GM12891 (cell line): ENCODE measurements at regions not wholly inside any gene's neighbourhood (a gene's known extent, or its start where the extent isn't known, plus 50 kb on each side); places are given as distances from the start of the nearest gene placed in this dataset.

ENCODE experiments used
- PAX5 ChIP-seq: IDR thresholded peaks from 2 replicates; pipeline ENCODE4 v1.6.1; 2011; ENCODE audit warnings: low read length, moderate library complexity, mild to moderate bottlenecking; ENCODE audit not compliant: insufficient read depth, severe bottlenecking
- POLR2A ChIP-seq: IDR thresholded peaks from 2 replicates; pipeline ENCODE4 v1.6.1; 2011; ENCODE audit warnings: low read depth, low read length, control low read depth
- POLR2AphosphoS5 ChIP-seq: IDR thresholded peaks from 2 replicates; pipeline ENCODE4 v1.6.1; 2011; ENCODE audit warnings: low read depth, low read length, control low read depth
- POU2F2 ChIP-seq: IDR thresholded peaks from 2 replicates; pipeline ENCODE4 v1.6.1; 2011; ENCODE audit warnings: low read depth, mild to moderate bottlenecking, control low read depth, low read length, moderate library complexity
- SPI1 ChIP-seq: IDR thresholded peaks from 2 replicates; pipeline ENCODE4 v1.6.1; 2011; ENCODE audit warnings: low read depth, low read length, control low read depth
- TAF1 ChIP-seq: IDR thresholded peaks from 2 replicates; pipeline ENCODE4 v1.6.1; 2011; ENCODE audit warnings: low read depth, low read length, control low read depth

DNA sequence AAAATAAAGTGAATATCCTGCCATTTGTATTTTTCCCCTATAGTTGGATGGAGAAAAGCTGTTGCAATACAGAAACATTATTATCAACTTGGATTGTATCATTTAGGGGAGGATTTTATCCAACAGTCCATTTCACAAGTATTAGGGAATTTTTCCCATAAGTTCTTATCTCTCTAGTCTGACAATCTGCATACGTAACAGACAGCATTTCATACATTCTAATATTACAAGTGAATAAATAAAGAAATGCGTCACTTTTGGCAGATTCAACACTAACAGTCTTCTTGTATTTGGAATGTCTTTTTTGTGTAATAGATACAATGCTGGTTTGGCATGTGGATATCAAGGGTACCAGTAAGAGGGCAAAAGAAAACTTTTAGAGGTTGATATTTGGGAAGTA lies 795.3 kb upstream of the ARRDC4 start:
- TF ChIP-seq POLR2AphosphoS5 (no peak), POLR2A (no peak), TAF1 (no peak), PAX5 (no peak), POU2F2 (no peak), SPI1 (no peak)
